Upper lobe of left lung (tissue), 6 donors: ENCODE measurements at regions not wholly inside any gene's neighbourhood (a gene's known extent, or its start where the extent isn't known, plus 50 kb on each side); places are given as distances from the start of the nearest gene placed in this dataset.

Experiments
- ATAC-seq, 2 donors: fragments of 200-7000 bp; cut with Tn5 transposase; one replicate each; pipeline ENCODE4 v1.9.1; 2022; ENCODE audit warnings: mild to moderate bottlenecking in 2 of 2, moderate library complexity in 2 of 2; ENCODE audit not compliant: low FRiP score in 2 of 2
- DNase-seq, 2 donors: peaks; one replicate each; pipeline ENCODE4 v3.0.0-alpha.2; 2019 to 2020
- H3K27ac ChIP-seq, 4 donors: fragments of 200-600 bp; sonication (generic); one replicate each; pipeline ENCODE4 v1.5.1; 2016 to 2019
- H3K27me3 ChIP-seq, 4 donors: fragments of 200-600 bp; sonication (generic); one replicate each; pipeline ENCODE4 v1.5.1; 2017 to 2019
- H3K36me3 ChIP-seq, 4 donors: fragments of 200-600 bp; sonication (generic); one replicate each; pipeline ENCODE4 v1.5.1; 2016 to 2019
- H3K4me1 ChIP-seq, 4 donors: fragments of 200-600 bp; sonication (generic); one replicate each; pipeline ENCODE4 v1.5.1; 2018 to 2019
- H3K4me3 ChIP-seq, 4 donors: fragments of 200-600 bp; sonication (generic); one replicate each; pipeline ENCODE4 v1.5.1; 2017 to 2019; ENCODE audit warnings: mild to moderate bottlenecking in 2 of 4, moderate library complexity in 1 of 4
- H3K9me3 ChIP-seq, 4 donors: fragments of 200-600 bp; sonication (generic); one replicate each; pipeline ENCODE4 v1.5.1; 2018 to 2019
- CTCF ChIP-seq, 6 experiments: fragments of 450-650 bp in 4 of 6; fragments of 200-600 bp in 2 of 6; sonication (generic) in 2 of 6; IDR thresholded peaks; one replicate each; pipeline ENCODE4 v1.5.1; 2016 to 2019; ENCODE audit warnings: antibody characterized with exemption in 6 of 6
- EP300 ChIP-seq, 4 donors: sonication (generic); formaldehyde crosslinking; IDR thresholded peaks; one replicate each; pipeline ENCODE4 v1.5.1; 2017; ENCODE audit warnings: antibody characterized with exemption in 4 of 4, control low read depth in 2 of 4
- POLR2A ChIP-seq, 4 donors: fragments of 450-650 bp; IDR thresholded peaks; one replicate each; pipeline ENCODE4 v1.5.1; 2016 to 2017; ENCODE audit warnings: antibody characterized with exemption in 4 of 4, mild to moderate bottlenecking in 2 of 4
- POLR2AphosphoS5 ChIP-seq, 2 donors: sonication (generic); formaldehyde crosslinking; IDR thresholded peaks; one replicate each; pipeline ENCODE4 v1.5.1; 2017; ENCODE audit warnings: antibody characterized with exemption in 2 of 2
- WGBS, 2 donors: methylation state at CpG; one replicate each; pipeline ENCODE4 v1.1.5; 2017 to 2018; 5-methylcytosine and 5-hydroxymethylcytosine counted together
- donor health status: DM: no; HTN: no; CAD: no; lungs with moderate emphysema.
- donor health status: DM: no; HTN: yes; CAD: no; lungs with severe emphysema.

DNA sequence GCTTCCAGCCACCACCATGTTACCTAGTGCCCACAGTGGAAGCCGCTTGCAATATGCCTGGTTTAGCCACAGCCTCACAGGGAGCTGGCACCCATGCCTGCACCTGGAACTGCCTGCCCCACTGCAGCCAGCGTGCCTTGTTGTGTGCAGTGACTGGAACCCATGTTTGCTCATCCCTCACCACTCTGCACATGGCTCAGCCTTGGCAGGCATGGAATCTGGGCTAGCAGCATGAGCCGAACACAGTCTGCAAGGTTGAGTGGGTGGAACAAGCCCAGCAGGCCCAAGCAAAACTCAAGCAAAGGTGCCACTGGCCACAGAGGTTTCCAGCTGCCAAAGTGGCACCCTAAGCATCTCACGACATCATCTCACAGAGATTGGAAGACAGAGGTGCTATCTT is 269.5 kb downstream of the PCDH20 start:
- Histone ChIP-seq H3K9me3 (peaks cover 0 to 7% (median 0%) of the 10 kb centered on the region in 4 donors), H3K4me3 (no peak overlapping the region), H3K27ac (no peak overlapping the region), H3K4me1 (no peaks in the 10 kb centered on the region), H3K27me3 (no peaks in the 10 kb centered on the region), H3K36me3 (no peaks in the 10 kb centered on the region)
- DNase-seq (peak in 1 of 2 donors; percentile 27), ATAC-seq (peak in 1 of 2 donors; percentile 22)
- 82 to 97% methylated on average over 1 to 4 of the region's 4 CpGs for WGBS, 2 donors
- TF ChIP-seq EP300 (IDR thresholded peaks at IDR 0.05) (no peak), POLR2AphosphoS5 (IDR thresholded peaks at IDR 0.05) (no peak), POLR2A (IDR thresholded peaks at IDR 0.05) (no peak), CTCF (IDR thresholded peaks at IDR 0.05) (no peak)

GRCh38 chr13:61144834-61145593 is 270.6 kb downstream of the PCDH20 start:
- DNase-seq (peak in 1 of 2 donors; percentile 15), ATAC-seq (peak; percentile 11 to 24)
- whole genome bisulfite sequencing, 2 donors, result 60 to 100% methylated on average over 1 to 2 of the region's 2 CpGs
- Histone ChIP-seq H3K9me3 (peaks cover 0 to 7% (median 0%) of the 10 kb centered on the region in 4 donors), H3K27me3 (no peaks in the 10 kb centered on the region), H3K27ac (no peak overlapping the region), H3K4me1 (no peaks in the 10 kb centered on the region), H3K36me3 (no peaks in the 10 kb centered on the region), H3K4me3 (no peak overlapping the region)
- TF ChIP-seq CTCF (IDR thresholded peaks at IDR 0.05) (no peak), EP300 (IDR thresholded peaks at IDR 0.05) (no peak), POLR2A (IDR thresholded peaks at IDR 0.05) (no peak), POLR2AphosphoS5 (IDR thresholded peaks at IDR 0.05) (no peak)

- H3K4me1 ChIP-seq, result no peaks in the 10 kb centered on the region
- DNase-seq (no peak), ATAC-seq (no peak)
- H3K4me3 ChIP-seq, result no peak overlapping the region
- H3K27ac ChIP-seq, result no peak overlapping the region
- no peaks in the 10 kb centered on the region for H3K27me3 ChIP-seq
- peaks cover 0 to 7% (median 0%) of the 10 kb centered on the region in 4 donors for H3K9me3 ChIP-seq
- WGBS, 2 donors, result 73 to 78% methylated on average over 1 of the region's 1 CpG
- no peaks in the 10 kb centered on the region for H3K36me3 ChIP-seq
- TF ChIP-seq POLR2AphosphoS5 (IDR thresholded peaks at IDR 0.05), result no peak
- no peak for TF ChIP-seq EP300 (IDR thresholded peaks at IDR 0.05)
- TF ChIP-seq CTCF (IDR thresholded peaks at IDR 0.05), result no peak
- no peak for TF ChIP-seq POLR2A (IDR thresholded peaks at IDR 0.05)
These were observed 271.3 kb downstream of the PCDH20 start for GRCh38 chr13:61144301-61144700.

DNA sequence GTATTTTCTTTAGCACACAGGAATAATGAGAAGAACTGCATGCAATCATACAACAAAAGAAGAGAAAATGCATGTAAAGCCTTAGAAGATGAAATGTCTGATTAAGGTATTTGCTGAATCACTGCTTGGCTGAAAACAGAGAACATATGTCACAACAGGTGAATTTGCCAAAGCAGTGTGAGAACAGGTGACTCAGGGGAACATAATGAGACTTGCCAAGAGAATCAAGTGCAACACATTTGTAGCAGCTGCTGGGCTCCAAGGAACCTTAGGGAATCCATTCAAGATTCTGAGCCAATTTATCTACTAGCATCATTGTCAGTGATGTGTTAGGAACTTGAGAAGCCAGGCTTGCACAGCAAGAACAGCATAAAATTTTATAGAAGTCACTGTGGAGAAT is 273.1 kb downstream of the PCDH20 start:
- no peak for TF ChIP-seq POLR2A (IDR thresholded peaks at IDR 0.05)
- no peak for TF ChIP-seq EP300 (IDR thresholded peaks at IDR 0.05)
- TF ChIP-seq CTCF (IDR thresholded peaks at IDR 0.05), result no peak
- no peak for TF ChIP-seq POLR2AphosphoS5 (IDR thresholded peaks at IDR 0.05)
- ATAC-seq (no peak), DNase-seq (no peak)
- Histone ChIP-seq H3K36me3 (no peaks in the 10 kb centered on the region), H3K27ac (no peak overlapping the region), H3K4me1 (no peaks in the 10 kb centered on the region), H3K27me3 (no peaks in the 10 kb centered on the region), H3K9me3 (peaks cover 0 to 7% (median 0%) of the 10 kb centered on the region in 4 donors), H3K4me3 (no peak overlapping the region)

DNA sequence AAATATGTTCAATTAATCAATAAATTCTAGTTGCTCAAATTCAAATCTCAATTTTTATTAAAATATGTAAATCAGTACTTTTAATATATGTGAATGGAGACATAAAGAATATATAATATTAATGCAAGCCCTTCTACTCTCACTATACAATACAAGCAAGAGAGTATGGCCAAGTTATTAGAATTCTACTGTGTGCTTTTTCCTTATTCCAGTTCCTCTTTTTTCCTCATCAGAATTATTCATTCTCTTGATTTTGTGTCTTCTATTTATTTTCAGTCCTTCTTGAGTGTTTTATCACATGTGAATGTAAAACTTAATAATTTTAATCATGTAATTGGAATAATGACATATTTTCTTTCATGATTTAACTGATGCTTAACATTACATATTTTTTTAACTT is 276.8 kb downstream of the PCDH20 start:
- ATAC-seq (no peak), DNase-seq (no peak)
- TF ChIP-seq POLR2AphosphoS5 (IDR thresholded peaks at IDR 0.05) (no peak), CTCF (IDR thresholded peaks at IDR 0.05) (no peak), POLR2A (IDR thresholded peaks at IDR 0.05) (no peak), EP300 (IDR thresholded peaks at IDR 0.05) (no peak)
- Histone ChIP-seq H3K4me3 (no peak overlapping the region), H3K4me1 (no peaks in the 10 kb centered on the region), H3K27ac (no peak overlapping the region), H3K27me3 (no peaks in the 10 kb centered on the region), H3K36me3 (no peaks in the 10 kb centered on the region), H3K9me3 (no peaks in the 10 kb centered on the region)
